ENCODE measurements at regions not wholly inside any gene's neighbourhood (a gene's known extent, or its start where the extent isn't known, plus 50 kb on each side); places are given as distances from the start of the nearest gene placed in this dataset.

- TF ChIP-seq POLR2A (IDR thresholded peaks at IDR 0.05; ENCODE audit: low read length), result no peak
- no peak for TF ChIP-seq GATA1 (IDR thresholded peaks at IDR 0.05; ENCODE audit: low read depth, low read length)
Observed at GRCh38 chr7:432256-432655, 87.4 kb downstream of the PDGFA start.
